COLO668 (cell line): ENCODE measurements at regions not wholly inside any gene's neighbourhood (a gene's known extent, or its start where the extent isn't known, plus 50 kb on each side); places are given as distances from the start of the nearest gene placed in this dataset.

Experiments
- DNase-seq: peaks from one replicate; lab custom pipeline; 2025; ENCODE audit not compliant: unreplicated experiment; lab: John Stamatoyannopoulos, UW

- no peak for DNase-seq
Measured at GRCh38 chr2:2876331-2877221, 501.0 kb downstream of the EIPR1 start.

GRCh38 chr2:2875831-2876230, 501.8 kb downstream of the EIPR1 start:
- DNase-seq: no peak

- no peak for DNase-seq
Measured at GRCh38 chr2:2875296-2875695, 502.3 kb downstream of the EIPR1 start.

DNA sequence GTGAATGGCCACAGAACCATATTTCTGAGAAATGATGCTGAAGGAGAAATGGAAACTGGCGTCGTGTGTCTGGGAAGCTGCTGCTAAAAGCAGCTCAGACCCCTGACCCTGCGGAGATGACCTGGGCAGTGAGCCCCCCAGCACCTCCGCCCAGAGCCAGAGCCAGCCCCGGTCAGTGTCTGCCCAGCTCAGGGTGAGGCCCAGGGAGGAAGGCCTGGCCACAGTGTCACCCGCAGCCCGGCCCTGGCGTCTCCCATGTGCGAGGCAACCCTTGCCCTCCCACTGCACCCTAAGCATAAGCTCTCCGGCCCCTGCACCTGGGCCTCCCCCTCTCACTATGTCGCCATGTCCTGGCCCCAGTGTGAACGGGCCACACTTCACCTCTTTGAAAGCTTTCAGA, 502.8 kb downstream of the EIPR1 start:
- DNase-seq: no peak

- DNase-seq: no peak
Measured at GRCh38 chr2:2874341-2874740, 503.3 kb downstream of the EIPR1 start.

GRCh38 chr2:2873450-2873811, 504.2 kb downstream of the EIPR1 start:
- no peak for DNase-seq

- no peak for DNase-seq
Measured at GRCh38 chr2:2872713-2873449, 504.7 kb downstream of the EIPR1 start.

DNA sequence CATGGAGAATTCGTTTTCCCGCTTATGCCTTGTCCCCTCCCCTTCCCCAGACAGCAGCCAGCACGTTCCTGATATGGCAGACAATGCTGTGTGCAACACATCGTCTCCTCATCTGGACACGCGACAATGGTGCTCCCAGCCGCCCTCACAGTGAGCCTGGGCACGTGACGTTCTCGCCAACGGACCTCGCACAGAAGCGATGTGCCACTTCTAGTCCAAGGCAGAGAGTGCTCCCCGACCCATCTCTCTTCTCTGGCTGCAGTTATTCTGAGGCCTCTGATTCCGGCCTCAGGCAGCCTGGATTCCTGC, 505.4 kb downstream of the EIPR1 start:
- no peak for DNase-seq

- no peak for DNase-seq
Measured at GRCh38 chr2:2871480-2872308, 505.9 kb downstream of the EIPR1 start.

DNA sequence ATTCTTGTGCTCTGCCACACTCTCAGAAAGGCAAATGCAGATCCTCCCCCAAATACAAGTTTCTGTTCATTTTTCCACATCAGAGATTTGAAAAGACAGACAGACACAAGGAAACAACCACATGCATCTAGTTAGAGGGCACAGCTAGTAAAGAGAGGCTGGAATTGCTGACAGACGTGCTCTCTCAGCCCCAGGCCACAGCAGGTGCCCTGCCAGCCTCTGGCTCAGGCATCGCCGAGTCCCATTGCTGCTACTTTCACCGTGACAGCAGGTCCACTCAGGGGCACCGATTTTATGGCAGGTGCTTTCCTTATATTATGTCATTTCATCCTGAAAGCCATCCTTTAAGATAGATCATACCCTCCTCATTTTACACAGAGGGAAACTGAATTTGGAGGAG, 507.5 kb downstream of the EIPR1 start:
- no peak for DNase-seq

GRCh38 chr2:2869553-2869952, 508.1 kb downstream of the EIPR1 start:
- DNase-seq: no peak

DNA sequence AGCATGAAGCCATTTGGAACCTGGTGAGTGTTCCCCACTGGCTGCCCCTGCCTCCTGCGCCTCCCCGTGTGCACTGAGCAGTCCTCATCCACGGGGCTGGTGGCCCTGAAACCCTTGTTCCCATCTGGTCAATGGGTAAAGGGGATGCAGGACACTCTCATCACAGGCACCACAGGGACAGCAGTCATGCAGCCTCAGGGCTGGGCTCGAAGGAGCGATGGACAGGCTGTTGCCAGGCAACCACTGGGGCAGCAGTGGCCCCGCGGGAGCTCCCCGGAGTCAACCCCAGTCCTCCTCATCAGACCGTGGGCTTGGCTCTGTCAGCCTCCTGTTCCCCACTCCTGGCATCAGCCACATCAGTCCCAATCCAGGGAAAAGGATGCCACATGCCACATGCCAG, 509.5 kb downstream of the EIPR1 start:
- DNase-seq: no peak

DNA sequence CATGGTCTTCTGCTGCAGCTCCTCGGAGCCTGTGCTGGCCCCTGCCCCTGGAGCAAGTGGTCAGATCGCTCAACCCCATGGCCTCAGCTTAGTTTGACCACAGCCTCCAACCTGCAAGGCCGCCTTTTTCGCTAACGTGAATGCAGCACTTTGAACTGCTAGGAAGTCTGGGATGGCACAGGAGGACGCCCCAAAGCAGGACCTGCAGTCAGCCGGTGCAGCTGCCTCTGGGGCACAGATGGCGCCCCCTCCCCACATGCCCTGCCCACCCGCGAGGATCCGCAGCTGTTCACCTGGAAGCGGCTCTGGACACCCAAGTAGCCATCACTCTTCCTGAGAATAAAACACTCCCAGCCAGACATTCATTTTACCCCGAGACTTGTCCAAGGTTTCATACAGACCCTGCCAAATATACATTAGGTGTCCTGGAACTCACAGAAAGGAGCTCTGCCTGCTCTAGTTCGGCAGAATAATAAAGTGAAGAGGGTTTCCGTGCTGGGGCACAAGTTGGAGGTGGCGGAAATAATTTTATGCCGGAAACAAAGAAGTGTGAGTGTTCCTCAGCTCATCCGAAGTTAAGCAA, 510.1 kb downstream of the EIPR1 start:
- no peak for DNase-seq

GRCh38 chr2:2866459-2866858, 511.2 kb downstream of the EIPR1 start:
- DNase-seq: no peak

- no peak for DNase-seq
Measured at GRCh38 chr2:2862386-2862785, 515.2 kb downstream of the EIPR1 start.

GRCh38 chr2:2861666-2862240, 515.9 kb downstream of the EIPR1 start:
- DNase-seq: no peak

DNA sequence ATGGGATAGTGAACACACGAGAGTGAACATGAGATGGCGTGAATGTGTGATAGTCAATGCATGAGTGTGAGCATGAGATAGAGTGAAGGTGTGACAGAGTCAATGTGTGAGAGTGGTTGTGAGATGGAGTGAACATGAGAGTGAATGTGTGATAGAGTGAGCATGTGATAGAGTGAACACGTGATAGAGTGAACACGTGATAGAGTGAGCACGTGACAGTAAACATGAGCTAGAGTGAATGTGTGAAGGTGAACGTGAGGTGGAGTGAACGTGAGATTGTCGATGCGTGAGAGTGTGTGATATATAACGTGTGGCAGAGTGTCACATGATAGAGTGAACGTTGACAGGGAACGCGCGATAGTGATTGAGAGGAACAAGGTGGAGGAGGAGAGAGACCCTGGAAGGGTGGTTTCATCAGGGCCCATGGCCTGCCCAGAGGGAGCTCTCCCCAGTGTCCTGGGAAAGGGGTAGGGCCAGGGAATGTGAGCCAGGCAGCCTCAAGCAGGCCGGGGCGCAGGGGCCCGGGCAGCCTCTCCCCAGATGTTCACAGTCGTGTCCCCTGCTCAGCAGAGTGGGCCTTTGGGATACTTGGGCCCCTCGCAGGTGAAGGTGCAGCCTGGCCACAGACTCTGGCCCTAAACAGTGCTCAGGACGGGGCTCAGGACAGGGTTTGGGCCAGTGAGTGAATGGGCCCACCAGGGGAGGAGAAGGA, 516.9 kb downstream of the EIPR1 start:
- DNase-seq: no peak

DNA sequence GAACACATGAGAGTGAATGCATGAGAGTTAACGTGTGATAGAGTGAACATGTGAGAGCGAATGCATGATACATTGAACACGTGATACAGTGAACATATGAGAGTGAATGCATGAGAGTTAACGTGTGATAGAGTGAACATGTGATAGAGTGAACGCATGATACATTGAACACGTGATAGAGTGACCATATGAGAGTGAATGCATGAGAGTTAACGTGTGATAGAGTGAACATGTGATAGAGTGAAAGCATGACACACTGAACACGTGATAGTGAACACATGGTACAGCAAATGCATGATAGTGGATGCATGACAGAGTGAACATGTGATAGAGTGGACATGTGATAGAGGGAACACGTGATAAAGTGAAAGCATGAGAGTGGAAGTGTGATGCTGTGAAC, 517.9 kb downstream of the EIPR1 start:
- no peak for DNase-seq

DNA sequence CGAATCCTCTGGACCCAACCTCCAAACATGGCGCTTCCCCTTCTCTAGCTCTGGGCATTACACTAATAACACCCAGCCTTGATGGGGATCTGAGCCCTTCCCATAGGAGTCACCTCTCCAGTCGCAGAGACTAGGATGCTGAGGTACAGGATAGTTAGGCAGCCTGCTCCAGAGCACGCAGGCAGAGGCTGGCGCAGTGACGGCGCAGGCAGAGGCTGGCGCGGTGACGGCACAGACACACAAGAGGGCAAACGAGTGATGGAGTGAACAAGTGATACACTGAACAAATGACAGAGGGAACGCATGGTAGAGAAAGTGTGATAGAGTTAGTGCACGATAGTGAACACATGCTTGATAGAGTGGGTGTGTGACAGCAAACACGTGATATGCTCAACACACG, 518.5 kb downstream of the EIPR1 start:
- no peak for DNase-seq

DNA sequence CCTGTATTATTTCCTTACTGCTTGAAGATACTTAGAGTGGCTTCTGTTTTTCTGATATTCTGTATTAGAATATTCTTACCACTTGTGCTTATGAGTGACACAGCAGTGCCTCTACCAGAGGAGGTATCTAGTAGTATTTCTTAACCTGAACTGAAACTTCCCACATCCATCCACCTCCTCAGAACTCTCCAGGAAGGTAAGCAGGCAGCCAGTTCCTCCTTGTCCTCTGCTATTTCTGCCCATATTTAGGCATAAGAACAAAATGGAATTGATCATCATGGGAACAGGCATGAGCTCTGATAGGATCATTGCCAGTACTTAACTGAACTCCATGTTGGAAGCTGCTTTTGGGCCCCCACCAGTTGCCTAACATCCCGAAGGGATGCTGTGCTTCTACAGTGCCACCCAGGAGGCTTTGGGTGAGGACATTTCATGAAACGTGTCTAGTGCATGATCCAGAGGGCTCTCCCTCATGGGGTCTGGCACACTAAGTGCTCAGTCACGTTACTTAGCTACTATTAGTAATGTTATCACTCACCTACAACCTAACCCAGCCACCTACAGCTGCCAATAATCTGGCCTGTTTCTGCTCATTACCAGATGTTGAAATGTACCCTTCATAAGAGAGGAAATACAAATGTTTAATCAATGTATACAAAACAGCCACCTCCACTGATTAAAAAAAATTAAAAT, 520.7 kb downstream of the EIPR1 start:
- DNase-seq: no peak
